GM23338 (cell line): ENCODE measurements at regions not wholly inside any gene's neighbourhood (a gene's known extent, or its start where the extent isn't known, plus 50 kb on each side); places are given as distances from the start of the nearest gene placed in this dataset.

ENCODE experiments used
- EZH2phosphoT487 ChIP-seq: fragments of 200-600 bp; sonication (generic); IDR thresholded peaks from one replicate; pipeline ENCODE4 v1.8.1; 2018; ENCODE audit warnings: antibody characterized with exemption; ENCODE audit not compliant: unreplicated experiment
- NANOG ChIP-seq: IDR thresholded peaks from 2 replicates; pipeline ENCODE4 v1.6.1; 2016; ENCODE audit warnings: antibody characterized with exemption, borderline replicate concordance
- POLR2AphosphoS5 ChIP-seq: IDR thresholded peaks from 2 replicates; pipeline ENCODE4 v1.6.1; 2016; ENCODE audit warnings: antibody characterized with exemption, low read depth
- TF ChIP-seq, protein P1 (sequence below), 2 experiments: fragments of 200-600 bp in 1 of 2; sonication (generic) in 1 of 2; conservative IDR thresholded peaks; 2 replicates each; pipeline versions ENCODE4 v1.5.1 to v1.6.1; 2016 to 2017; ENCODE audit warnings: antibody characterized with exemption in 2 of 2, low read depth in 2 of 2, mild to moderate bottlenecking in 2 of 2, moderate library complexity in 1 of 2
- TF ChIP-seq, protein P2 (sequence below): IDR thresholded peaks from 2 replicates; pipeline ENCODE4 v1.6.1; 2016; ENCODE audit warnings: antibody characterized with exemption

DNA sequence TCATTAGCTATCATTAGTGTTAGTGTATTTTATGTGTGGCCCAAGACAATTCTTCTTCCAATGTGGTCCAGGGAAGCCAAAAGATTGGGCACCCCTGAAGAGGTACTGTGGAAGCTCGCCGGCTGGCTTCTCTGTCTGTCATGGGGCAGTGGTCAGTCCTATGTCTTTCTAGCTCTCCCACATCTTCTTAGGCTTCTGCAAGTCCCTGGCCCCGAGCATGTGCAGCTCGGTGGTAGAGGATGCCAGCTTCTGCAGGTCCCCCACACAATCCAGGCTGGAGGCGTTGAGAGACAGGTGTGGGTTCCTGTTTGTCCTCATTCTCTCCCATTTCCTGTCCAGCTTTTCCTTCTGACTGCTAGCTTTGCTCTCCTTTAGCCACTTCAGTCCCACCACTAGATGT lies 134.1 kb upstream of the NALF2 start:
- TF ChIP-seq EZH2phosphoT487 (no peak), NANOG (no peak), POLR2AphosphoS5 (no peak)
- TF ChIP-seq, protein P1, sequence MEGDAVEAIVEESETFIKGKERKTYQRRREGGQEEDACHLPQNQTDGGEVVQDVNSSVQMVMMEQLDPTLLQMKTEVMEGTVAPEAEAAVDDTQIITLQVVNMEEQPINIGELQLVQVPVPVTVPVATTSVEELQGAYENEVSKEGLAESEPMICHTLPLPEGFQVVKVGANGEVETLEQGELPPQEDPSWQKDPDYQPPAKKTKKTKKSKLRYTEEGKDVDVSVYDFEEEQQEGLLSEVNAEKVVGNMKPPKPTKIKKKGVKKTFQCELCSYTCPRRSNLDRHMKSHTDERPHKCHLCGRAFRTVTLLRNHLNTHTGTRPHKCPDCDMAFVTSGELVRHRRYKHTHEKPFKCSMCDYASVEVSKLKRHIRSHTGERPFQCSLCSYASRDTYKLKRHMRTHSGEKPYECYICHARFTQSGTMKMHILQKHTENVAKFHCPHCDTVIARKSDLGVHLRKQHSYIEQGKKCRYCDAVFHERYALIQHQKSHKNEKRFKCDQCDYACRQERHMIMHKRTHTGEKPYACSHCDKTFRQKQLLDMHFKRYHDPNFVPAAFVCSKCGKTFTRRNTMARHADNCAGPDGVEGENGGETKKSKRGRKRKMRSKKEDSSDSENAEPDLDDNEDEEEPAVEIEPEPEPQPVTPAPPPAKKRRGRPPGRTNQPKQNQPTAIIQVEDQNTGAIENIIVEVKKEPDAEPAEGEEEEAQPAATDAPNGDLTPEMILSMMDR (conservative IDR thresholded peaks at IDR 0.05; ENCODE audit: low read depth in 2 of 2): no peak
- TF ChIP-seq, protein P2, sequence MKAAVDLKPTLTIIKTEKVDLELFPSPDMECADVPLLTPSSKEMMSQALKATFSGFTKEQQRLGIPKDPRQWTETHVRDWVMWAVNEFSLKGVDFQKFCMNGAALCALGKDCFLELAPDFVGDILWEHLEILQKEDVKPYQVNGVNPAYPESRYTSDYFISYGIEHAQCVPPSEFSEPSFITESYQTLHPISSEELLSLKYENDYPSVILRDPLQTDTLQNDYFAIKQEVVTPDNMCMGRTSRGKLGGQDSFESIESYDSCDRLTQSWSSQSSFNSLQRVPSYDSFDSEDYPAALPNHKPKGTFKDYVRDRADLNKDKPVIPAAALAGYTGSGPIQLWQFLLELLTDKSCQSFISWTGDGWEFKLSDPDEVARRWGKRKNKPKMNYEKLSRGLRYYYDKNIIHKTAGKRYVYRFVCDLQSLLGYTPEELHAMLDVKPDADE: no peak
